PC-9 (cell line): ENCODE measurements at regions not wholly inside any gene's neighbourhood (a gene's known extent, or its start where the extent isn't known, plus 50 kb on each side); places are given as distances from the start of the nearest gene placed in this dataset.

ENCODE experiments used
- BruUV-seq: library from RNA; stranded (reverse); fragments of 400-500 nt; replicated peaks from 2 replicates; lab custom pipeline; 2021; lab: Mats Ljungman, UMichigan
- CTCF ChIA-PET: fragments of 300-600 bp; sonication (Branson Sonifier 250); formaldehyde crosslinking; loops from one replicate; lab custom pipeline; 2022; ENCODE audit warnings: antibody characterized with exemption; lab: Charles Lee
- POLR2A ChIA-PET: fragments of 300-600 bp; sonication (Branson Sonifier 250); formaldehyde crosslinking; loops from one replicate; lab custom pipeline; 2022; ENCODE audit warnings: antibody characterized with exemption; ENCODE audit not compliant: unreplicated experiment; lab: Charles Lee
- DNase-seq, 2 experiments: peaks; one replicate each; pipeline versions ENCODE4 v3.0.0 to v3.0.0-alpha.2; 2015 to 2022; ENCODE audit warnings: mixed read lengths in 1 of 2
- H2AFZ ChIP-seq: fragments of 200-600 bp; sonication (generic); 2 replicates; pipeline ENCODE4 v1.8.1; 2017; ENCODE audit warnings: antibody characterized with exemption
- H3F3A ChIP-seq: fragments of 200-600 bp; sonication (generic); 2 replicates; pipeline ENCODE4 v1.8.1; 2017; ENCODE audit warnings: antibody characterized with exemption, mild to moderate bottlenecking, low read depth; ENCODE audit not compliant: insufficient read depth
- H3K27ac ChIP-seq: fragments of 200-600 bp; sonication (generic); 2 replicates; pipeline ENCODE4 v1.6.1; 2016; ENCODE audit warnings: mixed run types
- H3K27me3 ChIP-seq: fragments of 200-600 bp; sonication (generic); 2 replicates; pipeline ENCODE4 v1.6.1; 2016; ENCODE audit warnings: low read depth, mixed run types; ENCODE audit not compliant: insufficient read depth
- H3K36me3 ChIP-seq: fragments of 200-600 bp; sonication (generic); 2 replicates; pipeline ENCODE4 v1.6.1; 2016; ENCODE audit warnings: low read depth, mixed run types
- H3K4me1 ChIP-seq: fragments of 200-600 bp; sonication (generic); replicated peaks from 2 replicates; pipeline ENCODE4 v1.6.1; 2016; ENCODE audit warnings: mixed run types; ENCODE audit not compliant: insufficient read depth
- H3K4me2 ChIP-seq: fragments of 200-600 bp; sonication (generic); 2 replicates; pipeline ENCODE4 v1.6.1; 2017; ENCODE audit warnings: mixed run types
- H3K4me3 ChIP-seq: fragments of 200-600 bp; sonication (generic); 2 replicates; pipeline ENCODE4 v1.6.1; 2016; ENCODE audit warnings: mixed run types
- H3K79me2 ChIP-seq: fragments of 200-600 bp; sonication (generic); 2 replicates; pipeline ENCODE4 v1.6.1; 2017; ENCODE audit warnings: low read depth, mixed run types
- H3K9me2 ChIP-seq: fragments of 200-600 bp; sonication (generic); 2 replicates; pipeline ENCODE4 v1.8.1; 2017; ENCODE audit warnings: mild to moderate bottlenecking; ENCODE audit not compliant: insufficient read depth
- H3K9me3 ChIP-seq: fragments of 200-600 bp; sonication (generic); 2 replicates; pipeline ENCODE4 v1.8.1; 2016; ENCODE audit warnings: low read depth; ENCODE audit not compliant: insufficient read depth
- H4K20me1 ChIP-seq: fragments of 200-600 bp; sonication (generic); 2 replicates; pipeline ENCODE4 v1.8.1; 2017; ENCODE audit not compliant: insufficient read depth
- CTCF ChIP-seq: fragments of 200-600 bp; sonication (generic); conservative IDR thresholded peaks from 2 replicates; pipeline ENCODE4 v1.6.1; 2017; ENCODE audit warnings: mixed run types, antibody characterized with exemption, mild to moderate bottlenecking, moderate library complexity
- EZH2 ChIP-seq: fragments of 200-600 bp; sonication (generic); IDR thresholded peaks from 2 replicates; pipeline ENCODE4 v1.8.0; 2017; ENCODE audit warnings: antibody characterized with exemption, low read depth
- intact Hi-C: fragments of 100-400 bp; cut with micrococcal nuclease; formaldehyde crosslinking; loops from one replicate; pipeline ENCODE4 v1.10.0; 2022; ENCODE audit not compliant: unreplicated experiment

- TF ChIP-seq CTCF (no peak), EZH2 (no peak)
- H3K79me2 ChIP-seq: no peaks in the 10 kb centered on the region
- H4K20me1 ChIP-seq: no peaks in the 10 kb centered on the region
- H2AFZ ChIP-seq: no peak overlapping the region
- H3K27ac ChIP-seq: no peak overlapping the region
- H3K4me1 ChIP-seq: peaks cover 18% of the 10 kb centered on the region
- H3K27me3 ChIP-seq: no peaks in the 10 kb centered on the region
- intact Hi-C loops: no loop called here
- CTCF ChIA-PET: no interaction called here
- POLR2A ChIA-PET: no interaction called here
- H3K4me3 ChIP-seq: no peak overlapping the region
- H3K9me3 ChIP-seq: 0 out of 2 replicates have a peak, but pooled peaks cover 11% of the 10 kb centered on the region
- no peaks in the 10 kb centered on the region; the same call in 1 of the 2 replicates for H3K9me2 ChIP-seq
- no peak for DNase-seq
- BruUV-seq: no TSS peak
- H3K36me3 ChIP-seq: no peaks in the 10 kb centered on the region
- H3K4me2 ChIP-seq: no peak overlapping the region
- H3F3A ChIP-seq: 0 out of 2 replicates have a peak, but pooled peaks cover 3% of the 10 kb centered on the region
Measured at GRCh38 chr11:106470230-106470629, 392.8 kb downstream of the AASDHPPT start.

- no peak overlapping the region for H3K27ac ChIP-seq
Measured at GRCh38 chr11:106471276-106471675, 393.8 kb downstream of the AASDHPPT start.

GRCh38 chr11:106473089-106473722, 395.7 kb downstream of the AASDHPPT start:
- Histone ChIP-seq H4K20me1 (no peaks in the 10 kb centered on the region), H3K4me2 (no peak overlapping the region), H2AFZ (no peak overlapping the region), H3K9me3 (peaks cover 5% of the 10 kb centered on the region; the same call in 1 of the 2 replicates), H3K4me3 (no peak overlapping the region), H3F3A (0 out of 2 replicates have a peak, but pooled peaks cover 3% of the 10 kb centered on the region), H3K36me3 (no peaks in the 10 kb centered on the region), H3K4me1 (0 out of 2 replicates have a peak, but pooled peaks cover 9% of the 10 kb centered on the region), H3K27ac (no peak overlapping the region), H3K27me3 (no peaks in the 10 kb centered on the region), H3K9me2 (no peaks in the 10 kb centered on the region; the same call in none of the 2 replicates), H3K79me2 (no peaks in the 10 kb centered on the region)
- TF ChIP-seq EZH2 (no peak), CTCF (no peak)
- DNase-seq: no peak
- ChIA-PET CTCF (no interaction called here), POLR2A (no interaction called here)
- no TSS peak for BruUV-seq
- intact Hi-C loops: no loop called here

More at GRCh38 chr11:106471276-106471675, 393.8 kb downstream of the AASDHPPT start:
- ChIA-PET CTCF (no interaction called here), POLR2A (no interaction called here)
- Histone ChIP-seq H3K4me3 (no peak overlapping the region), H3K27me3 (no peaks in the 10 kb centered on the region), H3K79me2 (no peaks in the 10 kb centered on the region), H3K4me1 (peaks cover 18% of the 10 kb centered on the region), H3K9me3 (0 out of 2 replicates have a peak, but pooled peaks cover 11% of the 10 kb centered on the region), H3F3A (0 out of 2 replicates have a peak, but pooled peaks cover 3% of the 10 kb centered on the region), H3K4me2 (no peak overlapping the region), H2AFZ (no peak overlapping the region), H3K36me3 (no peaks in the 10 kb centered on the region), H3K9me2 (no peaks in the 10 kb centered on the region; the same call in 1 of the 2 replicates), H4K20me1 (no peaks in the 10 kb centered on the region)
- no peak for TF ChIP-seq EZH2
- no peak for TF ChIP-seq CTCF
- DNase-seq: no peak
- BruUV-seq: no TSS peak
- intact Hi-C loops: no loop called here
